Smooth muscle cell (in vitro differentiated cells): ENCODE measurements at regions not wholly inside any gene's neighbourhood (a gene's known extent, or its start where the extent isn't known, plus 50 kb on each side); places are given as distances from the start of the nearest gene placed in this dataset.

ENCODE experiments used
- DNase-seq: peaks from one replicate; lab custom pipeline; 2025; ENCODE audit not compliant: unreplicated experiment; lab: John Stamatoyannopoulos, UW
- H2AFZ ChIP-seq: fragments of 200-600 bp; sonication (generic); 2 replicates; pipeline ENCODE4 v1.6.0; 2016; ENCODE audit warnings: antibody characterized with exemption, low read depth, mild to moderate bottlenecking
- H3F3A ChIP-seq: fragments of 200-600 bp; sonication (generic); 2 replicates; pipeline ENCODE4 v1.6.0; 2017; ENCODE audit warnings: antibody characterized with exemption, low read depth
- H3K27ac ChIP-seq: fragments of 200-600 bp; sonication (generic); 2 replicates; pipeline ENCODE4 v1.5.1; 2016; ENCODE audit warnings: low read depth, mild to moderate bottlenecking
- H3K27me3 ChIP-seq: fragments of 200-600 bp; sonication (generic); 2 replicates; pipeline ENCODE4 v1.6.1; 2016; ENCODE audit warnings: low read depth, mild to moderate bottlenecking
- H3K36me3 ChIP-seq: fragments of 200-600 bp; sonication (generic); 2 replicates; pipeline ENCODE4 v1.5.1; 2016; ENCODE audit warnings: low read depth
- H3K4me1 ChIP-seq: fragments of 200-600 bp; sonication (generic); 2 replicates; pipeline ENCODE4 v1.5.1; 2016; ENCODE audit warnings: low read depth
- H3K4me2 ChIP-seq: fragments of 200-600 bp; sonication (generic); 2 replicates; pipeline ENCODE4 v1.6.0; 2016; ENCODE audit warnings: mild to moderate bottlenecking
- H3K4me3 ChIP-seq: fragments of 200-600 bp; sonication (generic); 2 replicates; pipeline ENCODE4 v1.5.1; 2016; ENCODE audit warnings: mild to moderate bottlenecking
- H3K79me2 ChIP-seq: fragments of 200-600 bp; sonication (generic); 2 replicates; pipeline ENCODE4 v1.6.0; 2016; ENCODE audit warnings: low read depth, mild to moderate bottlenecking
- H3K9ac ChIP-seq: fragments of 200-600 bp; sonication (generic); 2 replicates; pipeline ENCODE4 v1.6.0; 2016; ENCODE audit warnings: low read depth
- H3K9me3 ChIP-seq: fragments of 200-600 bp; sonication (generic); replicated peaks from 2 replicates; pipeline ENCODE4 v1.5.1; 2016; ENCODE audit warnings: low read depth
- H4K20me1 ChIP-seq: fragments of 200-600 bp; sonication (generic); 2 replicates; pipeline ENCODE4 v1.6.0; 2016; ENCODE audit warnings: low read depth
- CTCF ChIP-seq: fragments of 200-600 bp; sonication (generic); IDR thresholded peaks from 2 replicates; pipeline ENCODE4 v1.5.1; 2017; ENCODE audit warnings: borderline replicate concordance, mild to moderate bottlenecking, antibody characterized with exemption; ENCODE audit not compliant: insufficient read depth, poor library complexity, severe bottlenecking
- WGBS: methylation state at CpG from one replicate; pipeline ENCODE4 v1.1.7; 2016; ENCODE audit warnings: low lambda C conversion rate; 5-methylcytosine and 5-hydroxymethylcytosine counted together

GRCh38 chr1:11406845-11407244, 72.1 kb upstream of the DISP3 start:
- Histone ChIP-seq H3K9me3 (no peaks in the 10 kb centered on the region), H3F3A (no peaks in the 10 kb centered on the region), H4K20me1 (no peaks in the 10 kb centered on the region), H3K4me2 (no peak overlapping the region), H2AFZ (no peak overlapping the region), H3K4me1 (no peaks in the 10 kb centered on the region), H3K4me3 (no peak overlapping the region), H3K36me3 (no peaks in the 10 kb centered on the region), H3K27ac (no peak overlapping the region), H3K27me3 (peaks cover 4% of the 10 kb centered on the region), H3K79me2 (no peaks in the 10 kb centered on the region), H3K9ac (no peak overlapping the region)
- no peak for TF ChIP-seq CTCF
- 91% methylated on average over 6 of the region's 6 CpGs for WGBS
- no peak for DNase-seq

- 79% methylated on average over 13 of the region's 13 CpGs for WGBS
- Histone ChIP-seq H3K4me1 (no peaks in the 10 kb centered on the region), H3K27me3 (peaks cover 4% of the 10 kb centered on the region), H4K20me1 (no peaks in the 10 kb centered on the region), H3K4me3 (no peak overlapping the region), H3K9ac (no peak overlapping the region), H3K9me3 (no peaks in the 10 kb centered on the region), H3K27ac (no peak overlapping the region), H2AFZ (no peak overlapping the region), H3F3A (no peaks in the 10 kb centered on the region), H3K4me2 (no peak overlapping the region), H3K36me3 (no peaks in the 10 kb centered on the region), H3K79me2 (no peaks in the 10 kb centered on the region)
- DNase-seq: no peak
- TF ChIP-seq CTCF: no peak
Measured at GRCh38 chr1:11407301-11407994, 71.5 kb upstream of the DISP3 start.

GRCh38 chr1:11412141-11412540, 66.8 kb upstream of the DISP3 start:
- no peak overlapping the region for H3K9ac ChIP-seq
- H4K20me1 ChIP-seq: no peaks in the 10 kb centered on the region

More at GRCh38 chr1:11412141-11412540, 66.8 kb upstream of the DISP3 start:
- Histone ChIP-seq H2AFZ (no peak overlapping the region), H3K4me2 (no peak overlapping the region), H3F3A (no peaks in the 10 kb centered on the region), H3K79me2 (no peaks in the 10 kb centered on the region), H3K4me3 (no peak overlapping the region), H3K4me1 (no peaks in the 10 kb centered on the region), H3K27me3 (peaks cover 4% of the 10 kb centered on the region), H3K9me3 (no peaks in the 10 kb centered on the region), H3K27ac (no peak overlapping the region), H3K36me3 (no peaks in the 10 kb centered on the region)
- DNase-seq: no peak
- no peak for TF ChIP-seq CTCF
- WGBS: 89% methylated on average over 2 of the region's 3 CpGs
